ENCODE measurements at regions not wholly inside any gene's neighbourhood (a gene's known extent, or its start where the extent isn't known, plus 50 kb on each side); places are given as distances from the start of the nearest gene placed in this dataset.

GRCh38 chrX:121365572-121366161 lies 318.3 kb downstream of the GLUD2 start:
- Histone ChIP-seq H3K4me3 (ENCODE audit: low read depth, low read length) (no peak overlapping the region), H3K36me3 (ENCODE audit: control insufficient read depth in 2 of 2, insufficient read depth in 1 of 2, low read length in 2 of 2) (no peaks in the 10 kb centered on the region), H3K27ac (ENCODE audit: extremely low read depth, low read depth, low read length) (no peak overlapping the region), H3K4me1 (ENCODE audit: control insufficient read depth, insufficient read depth, low read length) (no peaks in the 10 kb centered on the region), H3K9me3 (ENCODE audit: control insufficient read depth, insufficient read depth, low read depth, low read length) (no peaks in the 10 kb centered on the region)
- POLR2A ChIA-PET, result no interaction called here
- no peak for TF ChIP-seq SCRT1 (tag by site-specific recombination; IDR thresholded peaks at IDR 0.05; ENCODE audit: borderline replicate concordance)
- no peak for TF ChIP-seq SP7 (tag by site-specific recombination; IDR thresholded peaks at IDR 0.05)
- no peak for TF ChIP-seq ZNF391 (tag by site-specific recombination; IDR thresholded peaks at IDR 0.05; ENCODE audit: borderline replicate concordance, low read depth)
- no peak for TF ChIP-seq ZNF747 (tag by site-specific recombination; IDR thresholded peaks at IDR 0.05)
- no peak for TF ChIP-seq ZNF138 (tag by site-specific recombination; IDR thresholded peaks at IDR 0.05; ENCODE audit: borderline replicate concordance)
- TF ChIP-seq ZNF658 (tag by site-specific recombination; IDR thresholded peaks at IDR 0.05), result no peak
- no peak for TF ChIP-seq CTCF (tag by site-specific recombination; IDR thresholded peaks at IDR 0.05)
- TF ChIP-seq, protein P1, sequence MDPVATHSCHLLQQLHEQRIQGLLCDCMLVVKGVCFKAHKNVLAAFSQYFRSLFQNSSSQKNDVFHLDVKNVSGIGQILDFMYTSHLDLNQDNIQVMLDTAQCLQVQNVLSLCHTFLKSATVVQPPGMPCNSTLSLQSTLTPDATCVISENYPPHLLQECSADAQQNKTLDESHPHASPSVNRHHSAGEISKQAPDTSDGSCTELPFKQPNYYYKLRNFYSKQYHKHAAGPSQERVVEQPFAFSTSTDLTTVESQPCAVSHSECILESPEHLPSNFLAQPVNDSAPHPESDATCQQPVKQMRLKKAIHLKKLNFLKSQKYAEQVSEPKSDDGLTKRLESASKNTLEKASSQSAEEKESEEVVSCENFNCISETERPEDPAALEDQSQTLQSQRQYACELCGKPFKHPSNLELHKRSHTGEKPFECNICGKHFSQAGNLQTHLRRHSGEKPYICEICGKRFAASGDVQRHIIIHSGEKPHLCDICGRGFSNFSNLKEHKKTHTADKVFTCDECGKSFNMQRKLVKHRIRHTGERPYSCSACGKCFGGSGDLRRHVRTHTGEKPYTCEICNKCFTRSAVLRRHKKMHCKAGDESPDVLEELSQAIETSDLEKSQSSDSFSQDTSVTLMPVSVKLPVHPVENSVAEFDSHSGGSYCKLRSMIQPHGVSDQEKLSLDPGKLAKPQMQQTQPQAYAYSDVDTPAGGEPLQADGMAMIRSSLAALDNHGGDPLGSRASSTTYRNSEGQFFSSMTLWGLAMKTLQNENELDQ (tag by site-specific recombination; IDR thresholded peaks at IDR 0.05; ENCODE audit: low read depth), result no peak
- no peak for TF ChIP-seq EGR2 (tag by site-specific recombination; IDR thresholded peaks at IDR 0.05; ENCODE audit: low read depth)
- CTCF ChIA-PET, result no interaction called here

GRCh38 chrX:121374471-121374870 lies 327.1 kb downstream of the GLUD2 start:
- ChIA-PET CTCF (no interaction called here), POLR2A (no interaction called here)
- Histone ChIP-seq H3K4me3 (ENCODE audit: low read depth, low read length) (no peak overlapping the region), H3K9me3 (ENCODE audit: control insufficient read depth, insufficient read depth, low read depth, low read length) (no peaks in the 10 kb centered on the region), H3K27ac (ENCODE audit: extremely low read depth, low read depth, low read length) (no peak overlapping the region), H3K36me3 (ENCODE audit: control insufficient read depth in 2 of 2, insufficient read depth in 1 of 2, low read length in 2 of 2) (no peaks in the 10 kb centered on the region), H3K4me1 (ENCODE audit: control insufficient read depth, insufficient read depth, low read length) (no peaks in the 10 kb centered on the region)
- TF ChIP-seq ZNF121 (tag by site-specific recombination; IDR thresholded peaks at IDR 0.05), result no peak
- no peak for TF ChIP-seq ZNF18 (tag by site-specific recombination; IDR thresholded peaks at IDR 0.05)
- TF ChIP-seq ZNF600 (tag by site-specific recombination; IDR thresholded peaks at IDR 0.05), result no peak
- TF ChIP-seq, protein P2, sequence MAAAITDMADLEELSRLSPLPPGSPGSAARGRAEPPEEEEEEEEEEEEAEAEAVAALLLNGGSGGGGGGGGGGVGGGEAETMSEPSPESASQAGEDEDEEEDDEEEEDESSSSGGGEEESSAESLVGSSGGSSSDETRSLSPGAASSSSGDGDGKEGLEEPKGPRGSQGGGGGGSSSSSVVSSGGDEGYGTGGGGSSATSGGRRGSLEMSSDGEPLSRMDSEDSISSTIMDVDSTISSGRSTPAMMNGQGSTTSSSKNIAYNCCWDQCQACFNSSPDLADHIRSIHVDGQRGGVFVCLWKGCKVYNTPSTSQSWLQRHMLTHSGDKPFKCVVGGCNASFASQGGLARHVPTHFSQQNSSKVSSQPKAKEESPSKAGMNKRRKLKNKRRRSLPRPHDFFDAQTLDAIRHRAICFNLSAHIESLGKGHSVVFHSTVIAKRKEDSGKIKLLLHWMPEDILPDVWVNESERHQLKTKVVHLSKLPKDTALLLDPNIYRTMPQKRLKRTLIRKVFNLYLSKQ (tag by site-specific recombination; IDR thresholded peaks at IDR 0.05; ENCODE audit: borderline replicate concordance), result no peak
- no peak for TF ChIP-seq ZNF768 (tag by site-specific recombination; IDR thresholded peaks at IDR 0.05)
- no peak for TF ChIP-seq YY2 (tag by site-specific recombination; IDR thresholded peaks at IDR 0.05)
- TF ChIP-seq OSR2 (tag by site-specific recombination; IDR thresholded peaks at IDR 0.05), result no peak
- TF ChIP-seq ZNF529 (tag by site-specific recombination; IDR thresholded peaks at IDR 0.05; ENCODE audit: insufficient replicate concordance), result no peak
- no peak for TF ChIP-seq EGR2 (tag by site-specific recombination; IDR thresholded peaks at IDR 0.05; ENCODE audit: low read depth)
- no peak for TF ChIP-seq ZSCAN23 (tag by site-specific recombination; IDR thresholded peaks at IDR 0.05)
- TF ChIP-seq, protein P3, sequence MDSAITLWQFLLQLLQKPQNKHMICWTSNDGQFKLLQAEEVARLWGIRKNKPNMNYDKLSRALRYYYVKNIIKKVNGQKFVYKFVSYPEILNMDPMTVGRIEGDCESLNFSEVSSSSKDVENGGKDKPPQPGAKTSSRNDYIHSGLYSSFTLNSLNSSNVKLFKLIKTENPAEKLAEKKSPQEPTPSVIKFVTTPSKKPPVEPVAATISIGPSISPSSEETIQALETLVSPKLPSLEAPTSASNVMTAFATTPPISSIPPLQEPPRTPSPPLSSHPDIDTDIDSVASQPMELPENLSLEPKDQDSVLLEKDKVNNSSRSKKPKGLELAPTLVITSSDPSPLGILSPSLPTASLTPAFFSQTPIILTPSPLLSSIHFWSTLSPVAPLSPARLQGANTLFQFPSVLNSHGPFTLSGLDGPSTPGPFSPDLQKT (IDR thresholded peaks at IDR 0.05; ENCODE audit: borderline replicate concordance, low read depth, low read length), result no peak
- TF ChIP-seq ZSCAN30 (tag by site-specific recombination; IDR thresholded peaks at IDR 0.05), result no peak
- no peak for TF ChIP-seq ZNF549 (tag by site-specific recombination; IDR thresholded peaks at IDR 0.05)
- no peak for TF ChIP-seq ZNF707 (tag by site-specific recombination; IDR thresholded peaks at IDR 0.05)
- no peak for TF ChIP-seq ZEB2 (tag by site-specific recombination; IDR thresholded peaks at IDR 0.05)
